ENCODE measurements at regions not wholly inside any gene's neighbourhood (a gene's known extent, or its start where the extent isn't known, plus 50 kb on each side); places are given as distances from the start of the nearest gene placed in this dataset.

- DNase-seq (ENCODE audit: low read depth), result no peak
- no peak for TF ChIP-seq CTCF (conservative IDR thresholded peaks at IDR 0.05; ENCODE audit: low read length)
- H3K4me3 ChIP-seq (ENCODE audit: low read length), result no peak overlapping the region
Observed at GRCh38 chr2:150545916-150546315, 58.4 kb upstream of the RND3 start.

DNA sequence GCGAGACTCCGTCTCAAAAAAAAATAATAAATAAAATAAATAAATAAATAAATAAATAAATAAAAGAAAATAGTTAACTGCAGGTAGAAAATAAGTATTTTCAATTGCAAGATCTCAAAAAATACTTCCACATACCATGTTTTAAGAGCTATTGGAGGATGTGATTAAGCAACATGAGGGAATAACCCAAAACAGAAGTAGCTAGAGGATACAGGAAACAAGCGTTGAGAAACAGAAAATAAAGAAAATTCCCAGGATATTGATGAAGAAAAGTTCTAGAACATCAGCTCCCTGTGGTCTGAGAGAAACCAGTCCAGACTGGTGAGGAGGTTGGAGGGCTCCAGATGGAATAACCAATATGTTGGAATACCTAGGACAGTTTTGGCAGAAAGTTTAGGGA, 57.3 kb upstream of the RND3 start:
- H3K4me3 ChIP-seq (ENCODE audit: low read length), result no peak overlapping the region
- TF ChIP-seq CTCF (conservative IDR thresholded peaks at IDR 0.05; ENCODE audit: low read length), result no peak
- DNase-seq (ENCODE audit: low read depth), result peak; percentile 47

GRCh38 chr2:150542692-150543091, 55.2 kb upstream of the RND3 start:
- no peak overlapping the region for H3K4me3 ChIP-seq (ENCODE audit: low read length)
- TF ChIP-seq CTCF (conservative IDR thresholded peaks at IDR 0.05; ENCODE audit: low read length), result no peak
- no peak for DNase-seq (ENCODE audit: low read depth)

DNA sequence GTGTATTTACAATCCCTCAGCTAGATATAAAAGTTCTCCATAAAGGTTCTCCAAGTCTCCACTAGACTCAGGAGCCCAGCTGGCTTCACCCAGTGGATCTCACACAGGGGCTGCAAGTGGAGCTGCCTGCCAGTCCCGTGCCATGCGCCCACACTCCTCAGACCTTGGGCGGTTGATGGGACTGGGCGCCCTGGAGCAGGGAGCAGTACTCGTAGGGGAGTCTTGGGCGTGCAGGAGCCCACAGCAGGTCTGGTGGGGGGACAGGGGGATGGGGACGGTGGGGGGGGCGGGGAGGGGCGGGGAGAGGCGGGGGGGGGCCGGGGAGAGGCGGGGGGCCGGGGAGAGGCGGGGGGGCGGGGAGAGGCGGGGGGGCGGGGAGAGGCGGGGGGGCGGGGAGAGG, 54.7 kb upstream of the RND3 start:
- no peak for DNase-seq (ENCODE audit: low read depth)
- H3K4me3 ChIP-seq (ENCODE audit: low read length), result no peak overlapping the region
- TF ChIP-seq CTCF (conservative IDR thresholded peaks at IDR 0.05; ENCODE audit: low read length), result no peak

- H3K4me3 ChIP-seq (ENCODE audit: low read length), result no peak overlapping the region
- DNase-seq (ENCODE audit: low read depth), result peak; percentile 83
- TF ChIP-seq CTCF (conservative IDR thresholded peaks at IDR 0.05; ENCODE audit: low read length), result no peak
Observed at GRCh38 chr2:150538651-150539201, 51.3 kb upstream of the RND3 start.

All from AG10803 (cell line).